H9 (cell line): ENCODE measurements at regions not wholly inside any gene's neighbourhood (a gene's known extent, or its start where the extent isn't known, plus 50 kb on each side); places are given as distances from the start of the nearest gene placed in this dataset.
A peak's percentile ranks its signal among the peaks of the same experiment; 100 is the strongest.

ENCODE experiments used
- DNase-seq: peaks from one replicate; pipeline ENCODE4 v3.0.0-alpha.2; 2017
- H2AFZ ChIP-seq: one replicate; pipeline ENCODE4 v1.6.1; 2013; ENCODE audit warnings: mild to moderate bottlenecking, low read length, control low read depth, moderate library complexity
- H2AK5ac ChIP-seq: 2 replicates; pipeline ENCODE4 v1.6.1; 2013; ENCODE audit warnings: low read length, control low read depth, mixed read lengths; ENCODE audit not compliant: insufficient read length
- H2BK120ac ChIP-seq: one replicate; pipeline ENCODE4 v1.6.1; 2013; ENCODE audit warnings: low read depth, mild to moderate bottlenecking, low read length, control low read depth, inconsistent platforms; ENCODE audit not compliant: poor library complexity, severe bottlenecking
- H2BK12ac ChIP-seq: 2 replicates; pipeline ENCODE4 v1.6.1; 2013; ENCODE audit warnings: low read length, control low read depth, mixed read lengths, low read depth; ENCODE audit not compliant: insufficient read length
- H2BK15ac ChIP-seq: 2 replicates; pipeline ENCODE4 v1.6.1; 2013; ENCODE audit warnings: low read depth, low read length, control low read depth
- H2BK20ac ChIP-seq: one replicate; pipeline ENCODE4 v1.6.1; 2013; ENCODE audit warnings: low read depth, mild to moderate bottlenecking, low read length, control low read depth, inconsistent platforms; ENCODE audit not compliant: poor library complexity, severe bottlenecking
- H2BK5ac ChIP-seq: 2 replicates; pipeline ENCODE4 v1.6.1; 2013; ENCODE audit warnings: low read length, control low read depth, mixed read lengths; ENCODE audit not compliant: insufficient read length
- H3K14ac ChIP-seq: 2 replicates; pipeline ENCODE4 v1.6.1; 2013; ENCODE audit warnings: low read length, control low read depth; ENCODE audit not compliant: insufficient read depth
- H3K18ac ChIP-seq: 2 replicates; pipeline ENCODE4 v1.6.1; 2013; ENCODE audit warnings: low read depth, mild to moderate bottlenecking, mixed read lengths, low read length, control low read depth; ENCODE audit not compliant: insufficient read length
- H3K23ac ChIP-seq: 2 replicates; pipeline ENCODE4 v1.6.1; 2013; ENCODE audit warnings: low read length, control low read depth, mixed read lengths, low read depth; ENCODE audit not compliant: insufficient read length
- H3K23me2 ChIP-seq: 2 replicates; pipeline ENCODE4 v1.6.1; 2013; ENCODE audit warnings: low read depth, mild to moderate bottlenecking, mixed read lengths, low read length, control low read depth; ENCODE audit not compliant: insufficient read length, poor library complexity, severe bottlenecking
- H3K27ac ChIP-seq: 2 replicates; pipeline ENCODE4 v1.5.1; 2013; ENCODE audit warnings: low read length, control low read depth, mixed read lengths, low read depth; ENCODE audit not compliant: insufficient read length
- H3K27me3 ChIP-seq: 2 replicates; pipeline ENCODE4 v1.6.1; 2013; ENCODE audit warnings: low read length, control low read depth, inconsistent platforms; ENCODE audit not compliant: insufficient read depth
- H3K4ac ChIP-seq: 2 replicates; pipeline ENCODE4 v1.6.1; 2013; ENCODE audit warnings: low read depth, mild to moderate bottlenecking, control low read depth, inconsistent platforms, low read length, moderate library complexity
- H3K4me1 ChIP-seq: 2 replicates; pipeline ENCODE4 v1.6.1; 2013; ENCODE audit warnings: low read length, control low read depth, inconsistent platforms; ENCODE audit not compliant: insufficient read depth
- H3K4me2 ChIP-seq: 2 replicates; pipeline ENCODE4 v1.6.1; 2013; ENCODE audit warnings: low read length, control low read depth, mixed read lengths; ENCODE audit not compliant: insufficient read length, insufficient read depth
- H3K56ac ChIP-seq: 2 replicates; pipeline ENCODE4 v1.6.1; 2013; ENCODE audit warnings: low read depth, mild to moderate bottlenecking, mixed read lengths, low read length, control low read depth; ENCODE audit not compliant: insufficient read length
- H3K79me1 ChIP-seq: 2 replicates; pipeline ENCODE4 v1.6.1; 2013; ENCODE audit warnings: low read depth, mild to moderate bottlenecking, moderate library complexity, low read length, control low read depth, inconsistent platforms; ENCODE audit not compliant: insufficient read depth, poor library complexity, severe bottlenecking
- H3K79me2 ChIP-seq: 2 replicates; pipeline ENCODE4 v1.6.1; 2013; ENCODE audit warnings: low read length, control low read depth, inconsistent platforms; ENCODE audit not compliant: insufficient read depth
- H3K9ac ChIP-seq: 2 replicates; pipeline ENCODE4 v1.6.1; 2013; ENCODE audit warnings: low read length, control low read depth, mixed read lengths; ENCODE audit not compliant: insufficient read length; ENCODE audit errors: extremely low read depth
- H3K9me3 ChIP-seq: one replicate; pipeline ENCODE4 v1.6.1; 2013; ENCODE audit warnings: low read depth, low read length, inconsistent platforms; ENCODE audit not compliant: control insufficient read depth
- H3T11ph ChIP-seq: one replicate; pipeline ENCODE4 v1.6.1; 2013; ENCODE audit warnings: mild to moderate bottlenecking, low read length, control low read depth, inconsistent platforms
- H4K20me1 ChIP-seq: one replicate; pipeline ENCODE4 v1.6.1; 2013; ENCODE audit not compliant: control insufficient read depth, insufficient read length, insufficient read depth
- H4K5ac ChIP-seq: 2 replicates; pipeline ENCODE4 v1.6.1; 2013; ENCODE audit warnings: low read depth, mild to moderate bottlenecking, mixed read lengths, low read length, control low read depth; ENCODE audit not compliant: insufficient read length
- H4K8ac ChIP-seq: replicated peaks from 2 replicates; pipeline ENCODE4 v1.6.1; 2013; ENCODE audit warnings: low read length, control low read depth, mixed read lengths, low read depth; ENCODE audit not compliant: insufficient read length
- H4K91ac ChIP-seq: 2 replicates; pipeline ENCODE4 v1.6.1; 2013; ENCODE audit warnings: low read depth, mild to moderate bottlenecking, moderate library complexity, mixed read lengths, low read length, control low read depth; ENCODE audit not compliant: insufficient read length
- H3K27ac Mint-ChIP-seq, 3 experiments: 2 replicates in 2 of 3; 3 replicates in 1 of 3; pipeline ENCODE4 v1.8.0; 2020 to 2021; ENCODE audit warnings: mixed read lengths in 3 of 3, mild to moderate bottlenecking in 1 of 3, moderate library complexity in 1 of 3
- H3K27me3 Mint-ChIP-seq: 2 replicates; pipeline ENCODE4 v1.8.0; 2021; ENCODE audit warnings: low read depth, mild to moderate bottlenecking, moderate library complexity, mixed read lengths
- H3K36me3 Mint-ChIP-seq, 3 experiments: 2 replicates in 2 of 3; 3 replicates in 1 of 3; pipeline ENCODE4 v1.8.0; 2020 to 2021; ENCODE audit warnings: low read depth in 3 of 3, mixed read lengths in 3 of 3; ENCODE audit not compliant: insufficient read depth in 1 of 3
- H3K4me1 Mint-ChIP-seq, 2 experiments: 2 replicates each; pipeline ENCODE4 v1.8.0; 2020; ENCODE audit warnings: mixed read lengths in 2 of 2
- H3K4me3 Mint-ChIP-seq, 2 experiments: 2 replicates in 1 of 2; 3 replicates in 1 of 2; pipeline ENCODE4 v1.8.0; 2020 to 2021; ENCODE audit warnings: mild to moderate bottlenecking in 2 of 2, mixed read lengths in 2 of 2, moderate library complexity in 1 of 2
- H3K9me3 Mint-ChIP-seq, 2 experiments: 2 replicates in 1 of 2; 3 replicates in 1 of 2; pipeline ENCODE4 v1.8.0; 2020; ENCODE audit warnings: mild to moderate bottlenecking in 2 of 2, mixed read lengths in 2 of 2, moderate library complexity in 1 of 2
- CTCF ChIP-seq: fragments of 200-600 bp; sonication (generic); conservative IDR thresholded peaks from 3 replicates; pipeline ENCODE4 v1.8.0; 2021; ENCODE audit warnings: antibody characterized with exemption, mild to moderate bottlenecking
- WGBS: extraction: QIAGEN DNeasy Blood & Tissue Kit; methylation state at CpG from one replicate; pipeline ENCODE4 v1.1.7; 2013; ENCODE audit warnings: missing lambda C conversion rate, low lambda C conversion rate, mixed read lengths; ENCODE audit not compliant: insufficient read length; ENCODE audit errors: extremely low coverage; 5-methylcytosine and 5-hydroxymethylcytosine counted together

DNA sequence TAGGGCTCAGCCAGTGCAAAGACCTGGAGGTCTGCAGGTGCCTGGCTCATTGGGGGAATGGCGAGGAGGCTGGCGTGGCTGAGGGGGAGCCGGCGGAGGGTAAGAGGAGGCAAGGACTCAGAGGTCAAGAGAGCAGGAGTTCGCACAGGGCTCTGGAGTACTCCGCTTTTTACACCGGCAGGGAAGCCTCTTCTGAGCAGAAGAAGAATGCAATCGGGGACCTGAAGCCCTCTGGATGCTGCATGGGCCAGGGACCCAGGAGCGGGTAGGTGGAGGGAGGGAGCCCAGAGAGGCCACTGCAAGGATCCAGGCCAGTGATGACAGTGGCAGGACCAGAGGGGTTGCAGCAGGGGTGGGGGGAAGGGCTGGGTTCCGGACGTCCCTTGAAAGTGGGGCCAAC lies 70.4 kb upstream of the TAMM41 start:
- Histone ChIP-seq H3K27me3 (no peaks in the 10 kb centered on the region), H2BK20ac (no peak overlapping the region), H2BK5ac (no peak overlapping the region), H3K14ac (no peak overlapping the region), H3K27ac (no peak overlapping the region), H3K79me1 (no peaks in the 10 kb centered on the region), H2AK5ac (no peak overlapping the region), H3K9ac (no peak overlapping the region), H3K9me3 (no peaks in the 10 kb centered on the region), H4K91ac (no peak overlapping the region), H3K18ac (no peak overlapping the region), H3T11ph (no peak overlapping the region), H4K5ac (no peak overlapping the region), H2AFZ (no peak overlapping the region), H2BK12ac (no peak overlapping the region), H3K4me1 (no peaks in the 10 kb centered on the region), H3K23ac (no peak overlapping the region), H3K23me2 (no peaks in the 10 kb centered on the region), H3K4me2 (no peak overlapping the region), H4K20me1 (no peaks in the 10 kb centered on the region), H2BK15ac (no peak overlapping the region), H3K79me2 (no peaks in the 10 kb centered on the region), H2BK120ac (no peak overlapping the region), H3K4ac (no peak overlapping the region), H3K56ac (no peak overlapping the region), H4K8ac (no peak overlapping the region)
- Mint-ChIP-seq H3K27me3 (no peaks in the 10 kb centered on the region; the same call in 1 of the 2 replicates), H3K36me3 (peaks cover 0 to 8% (median 5%) of the 10 kb centered on the region in 3 experiments; a peak in 4 of 7 replicates), H3K4me1 (peaks cover 10 to 16% of the 10 kb centered on the region in 2 experiments), H3K4me3 (no peak overlapping the region), H3K9me3 (peaks cover 3 to 8% of the 10 kb centered on the region in 2 experiments; a peak in 4 of 5 replicates), H3K27ac (no peak overlapping the region)
- WGBS, result no CpG with 5 or more reads among the region's 11 CpGs
- no peak for TF ChIP-seq CTCF
- DNase-seq, result peak; percentile 8
